HUDEP-2 (cell line): ENCODE measurements at regions not wholly inside any gene's neighbourhood (a gene's known extent, or its start where the extent isn't known, plus 50 kb on each side); places are given as distances from the start of the nearest gene placed in this dataset.
"Not testable (repeated sequence)": the region's sequence is repeated elsewhere in the genome, so short reads cannot be mapped to it uniquely, and the experiment has no call there.

Experiments used
- DNase-seq, 76 experiments: peaks; one replicate each; lab custom pipeline; 2025; ENCODE audit not compliant: unreplicated experiment in 76 of 76; lab: John Stamatoyannopoulos, UW

- not testable (repeated sequence) for DNase-seq
These were observed 357.5 kb downstream of the CNTNAP3B start for GRCh38 chr9:41771693-41772092.

GRCh38 chr9:41754822-41755221 is 374.4 kb downstream of the CNTNAP3B start:
- DNase-seq, result not testable (repeated sequence)

- DNase-seq, result not testable (repeated sequence)
These were observed 374.8 kb downstream of the CNTNAP3B start for GRCh38 chr9:41754403-41754802.

GRCh38 chr9:41741897-41742296 is 387.3 kb downstream of the CNTNAP3B start:
- DNase-seq, result not testable (repeated sequence)

GRCh38 chr9:41741173-41741572 is 388.1 kb downstream of the CNTNAP3B start:
- not testable (repeated sequence) for DNase-seq

- not testable (repeated sequence) for DNase-seq
These were observed 390.5 kb downstream of the CNTNAP3B start for GRCh38 chr9:41738681-41739080.

GRCh38 chr9:41699190-41699589 is 430.0 kb downstream of the CNTNAP3B start:
- not testable (repeated sequence) for DNase-seq

GRCh38 chr9:41697080-41697479 is 432.1 kb downstream of the CNTNAP3B start:
- not testable (repeated sequence) for DNase-seq

- DNase-seq, result not testable (repeated sequence)
These were observed 449.9 kb downstream of the CNTNAP3B start for GRCh38 chr9:41679312-41679711.

- not testable (repeated sequence) for DNase-seq
These were observed 465.7 kb downstream of the CNTNAP3B start for GRCh38 chr9:41663497-41664036.

- not testable (repeated sequence) for DNase-seq
These were observed 469.6 kb upstream of the ZNG1F start for GRCh38 chr9:41658706-41659105.

GRCh38 chr9:41658116-41658515 is 469.0 kb upstream of the ZNG1F start:
- not testable (repeated sequence) for DNase-seq

GRCh38 chr9:41657141-41657540 is 468.0 kb upstream of the ZNG1F start:
- DNase-seq, result not testable (repeated sequence)

GRCh38 chr9:41655071-41655554 is 466.0 kb upstream of the ZNG1F start:
- DNase-seq, result not testable (repeated sequence)

- not testable (repeated sequence) for DNase-seq
These were observed 465.2 kb upstream of the ZNG1F start for GRCh38 chr9:41654349-41654748.

- DNase-seq, result not testable (repeated sequence)
These were observed 464.6 kb upstream of the ZNG1F start for GRCh38 chr9:41653560-41654340.

GRCh38 chr9:41652800-41653199 is 463.7 kb upstream of the ZNG1F start:
- DNase-seq, result not testable (repeated sequence)

GRCh38 chr9:41652100-41652713 is 463.1 kb upstream of the ZNG1F start:
- DNase-seq, result not testable (repeated sequence)

GRCh38 chr9:41650086-41650485 is 461.0 kb upstream of the ZNG1F start:
- DNase-seq, result not testable (repeated sequence)

GRCh38 chr9:41648564-41648963 is 459.4 kb upstream of the ZNG1F start:
- DNase-seq, result not testable (repeated sequence)

- DNase-seq, result not testable (repeated sequence)
These were observed 457.1 kb upstream of the ZNG1F start for GRCh38 chr9:41646246-41646645.
